ENCODE measurements at regions not wholly inside any gene's neighbourhood (a gene's known extent, or its start where the extent isn't known, plus 50 kb on each side); places are given as distances from the start of the nearest gene placed in this dataset.

- DNase-seq (ENCODE audit: low spot score), result no peak
Observed at GRCh38 chr18:31247574-31248199, 70.3 kb upstream of the DSG1 start.

DNA sequence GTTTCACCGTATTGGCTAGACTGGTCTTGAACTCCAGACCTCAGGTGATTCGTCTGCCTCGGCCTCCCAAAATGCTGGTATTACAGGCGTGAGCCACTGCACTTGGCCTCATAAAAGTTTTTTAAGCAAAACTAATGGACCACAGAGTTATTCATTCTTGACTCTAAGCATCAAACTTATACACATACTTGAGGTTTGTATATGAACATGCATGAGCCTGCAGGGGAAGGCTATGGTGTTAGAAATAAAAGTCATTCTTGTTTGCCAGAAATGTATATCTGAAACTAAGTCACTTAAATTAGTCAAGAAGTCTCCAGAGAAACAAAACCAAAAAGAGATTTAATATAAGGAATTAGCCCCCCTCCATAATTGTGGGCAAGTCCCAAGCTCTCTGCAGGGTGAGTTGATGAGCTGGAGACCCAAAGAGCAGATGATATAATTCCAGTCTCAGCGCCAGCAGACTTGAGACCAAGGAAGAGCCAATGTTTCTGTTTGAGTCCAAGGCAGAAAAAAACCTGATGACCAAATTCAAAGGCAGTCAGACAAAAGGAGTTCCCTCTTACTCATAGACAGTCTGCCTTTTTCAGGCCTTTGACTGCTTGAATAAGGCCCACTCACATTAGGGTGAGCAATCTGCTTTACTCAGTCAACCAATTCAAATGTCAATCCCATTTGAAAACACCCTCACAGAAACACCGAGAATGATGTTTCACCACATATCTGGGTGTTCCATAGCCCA is 69.0 kb upstream of the DSG1 start:
- no peak for DNase-seq (ENCODE audit: low spot score)

GRCh38 chr18:31250902-31251301 is 67.1 kb upstream of the DSG1 start:
- DNase-seq (ENCODE audit: low spot score), result no peak

GRCh38 chr18:31252522-31252921 is 65.4 kb upstream of the DSG1 start:
- DNase-seq (ENCODE audit: low spot score), result no peak

DNA sequence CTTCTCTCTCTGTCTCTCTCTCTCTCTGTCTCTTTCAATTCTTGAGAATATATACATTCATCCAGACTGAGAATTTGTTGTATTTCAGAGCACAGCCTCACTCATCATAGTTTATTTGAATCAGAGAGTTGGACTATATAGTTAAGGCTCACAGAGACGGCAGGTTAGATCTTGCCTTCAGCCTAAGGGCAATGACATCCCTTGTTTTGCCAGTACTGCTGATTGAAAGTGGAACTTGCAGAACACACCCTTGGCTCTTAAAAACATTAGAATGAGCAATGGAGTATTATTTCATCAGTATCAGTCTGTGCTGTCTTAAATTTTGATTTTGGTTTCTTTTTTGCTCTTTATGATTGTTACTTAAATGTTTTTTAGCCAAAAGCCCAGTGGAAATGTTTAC is 62.0 kb upstream of the DSG1 start:
- DNase-seq (ENCODE audit: low spot score), result no peak

DNA sequence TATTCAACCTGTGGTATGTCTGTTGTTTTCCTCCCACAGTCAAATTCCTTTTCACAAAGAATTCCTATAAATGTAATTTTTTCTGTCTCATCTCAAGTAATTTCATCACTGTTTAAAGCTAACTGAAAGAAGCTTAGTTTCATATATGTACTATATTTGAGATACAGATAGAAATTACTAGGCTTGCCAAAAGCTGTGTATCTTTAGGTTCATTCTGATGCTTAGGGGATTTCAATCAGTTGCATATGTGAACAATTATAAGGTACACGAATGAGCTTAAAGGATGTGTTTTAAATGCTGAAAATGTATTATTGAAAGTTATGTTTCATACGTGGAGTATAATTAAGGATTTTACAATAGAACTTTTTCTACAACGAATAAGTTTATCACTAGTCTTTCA is 59.2 kb upstream of the DSG1 start:
- DNase-seq (ENCODE audit: low spot score), result no peak

GRCh38 chr18:31261792-31262582 is 56.0 kb upstream of the DSG1 start:
- DNase-seq (ENCODE audit: low spot score), result no peak

- no peak for DNase-seq (ENCODE audit: low spot score)
Observed at GRCh38 chr18:31267823-31268481, 50.0 kb upstream of the DSG1 start.
